ENCODE measurements at regions not wholly inside any gene's neighbourhood (a gene's known extent, or its start where the extent isn't known, plus 50 kb on each side); places are given as distances from the start of the nearest gene placed in this dataset.
A peak's percentile ranks its signal among the peaks of the same experiment; 100 is the strongest.

- H3K79me2 ChIP-seq (ENCODE audit: insufficient read depth, low read length) = no peaks in the 10 kb centered on the region
- H4K20me1 ChIP-seq (ENCODE audit: insufficient read depth, low read length) = no peaks in the 10 kb centered on the region
- H3K9me3 Mint-ChIP-seq (ENCODE audit: unreplicated experiment) = no peaks in the 10 kb centered on the region
- no peaks in the 10 kb centered on the region for H3K36me3 Mint-ChIP-seq (ENCODE audit: low read depth, unreplicated experiment)
- H3K9ac ChIP-seq (ENCODE audit: low read length) = no peak overlapping the region
- H3K36me3 ChIP-seq (ENCODE audit: insufficient read depth, low read length) = no peaks in the 10 kb centered on the region
- H3K4me3 ChIP-seq (ENCODE audit: insufficient read depth, low read depth, low read length) = no peak overlapping the region
- H3K27ac Mint-ChIP-seq (ENCODE audit: unreplicated experiment) = no peak overlapping the region
- no peaks in the 10 kb centered on the region for H3K27me3 ChIP-seq (ENCODE audit: insufficient read depth, low read length)
- TF ChIP-seq CTCF (IDR thresholded peaks at IDR 0.05; ENCODE audit: insufficient read depth, low read depth, low read length) (no peak), EZH2 (IDR thresholded peaks at IDR 0.05; ENCODE audit: insufficient read depth, low read length) (no peak)
- FAIRE-seq = no peak
- H2AFZ ChIP-seq (ENCODE audit: low read depth, low read length) = no peak overlapping the region
- H3K4me3 Mint-ChIP-seq (ENCODE audit: unreplicated experiment) = no peak overlapping the region
- H3K4me1 Mint-ChIP-seq (ENCODE audit: low read depth, unreplicated experiment) = no peaks in the 10 kb centered on the region
- peak; percentile 4 for DNase-seq (ENCODE audit: low read depth)
- H3K4me2 ChIP-seq (ENCODE audit: low read length) = no peak overlapping the region
- H3K27me3 Mint-ChIP-seq (ENCODE audit: low read depth, unreplicated experiment) = no peaks in the 10 kb centered on the region
- no peaks in the 10 kb centered on the region for H3K9me3 ChIP-seq (ENCODE audit: insufficient read depth, low read depth, low read length)
- no peak overlapping the region for H3K27ac ChIP-seq (ENCODE audit: low read depth, low read length)
- H3K4me1 ChIP-seq (ENCODE audit: insufficient read depth, low read length) = no peaks in the 10 kb centered on the region
These were observed 337.9 kb downstream of the FGFR2 start for GRCh38 chr10:121260377-121260776.

DNA sequence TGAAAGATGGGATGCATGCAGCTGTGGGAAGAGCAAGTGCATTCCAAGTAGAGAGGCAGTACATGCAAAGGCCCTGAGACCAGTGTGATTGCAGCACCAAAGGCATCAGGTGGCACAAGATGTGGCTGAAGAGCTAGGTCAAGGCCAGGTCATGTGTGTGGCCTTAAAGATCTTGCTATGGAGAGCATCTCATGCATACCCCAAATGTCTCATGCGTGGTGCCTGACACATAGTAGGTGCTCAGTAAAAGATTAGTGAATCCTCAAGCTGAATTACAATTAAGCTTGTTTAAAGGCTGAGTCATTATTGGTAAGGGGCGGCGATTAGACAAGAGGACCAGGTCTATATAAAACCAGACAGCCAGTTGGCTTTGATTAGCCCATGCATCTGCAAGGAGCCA is 336.6 kb downstream of the FGFR2 start:
- DNase-seq (ENCODE audit: low read depth) = no peak

More for the DNA sequence above, 336.6 kb downstream of the FGFR2 start:
- no peaks in the 10 kb centered on the region for H3K36me3 Mint-ChIP-seq (ENCODE audit: low read depth, unreplicated experiment)
- Histone ChIP-seq H3K9ac (ENCODE audit: low read length) (no peak overlapping the region), H3K79me2 (ENCODE audit: insufficient read depth, low read length) (no peaks in the 10 kb centered on the region), H2AFZ (ENCODE audit: low read depth, low read length) (no peak overlapping the region), H3K4me3 (ENCODE audit: insufficient read depth, low read depth, low read length) (no peak overlapping the region), H4K20me1 (ENCODE audit: insufficient read depth, low read length) (no peaks in the 10 kb centered on the region), H3K27me3 (ENCODE audit: insufficient read depth, low read length) (no peaks in the 10 kb centered on the region), H3K4me1 (ENCODE audit: insufficient read depth, low read length) (no peaks in the 10 kb centered on the region), H3K36me3 (ENCODE audit: insufficient read depth, low read length) (no peaks in the 10 kb centered on the region), H3K9me3 (ENCODE audit: insufficient read depth, low read depth, low read length) (no peaks in the 10 kb centered on the region), H3K27ac (ENCODE audit: low read depth, low read length) (no peak overlapping the region), H3K4me2 (ENCODE audit: low read length) (no peak overlapping the region)
- no peaks in the 10 kb centered on the region for H3K4me1 Mint-ChIP-seq (ENCODE audit: low read depth, unreplicated experiment)
- no peak for TF ChIP-seq CTCF (IDR thresholded peaks at IDR 0.05; ENCODE audit: insufficient read depth, low read depth, low read length)
- no peak for TF ChIP-seq EZH2 (IDR thresholded peaks at IDR 0.05; ENCODE audit: insufficient read depth, low read length)
- no peaks in the 10 kb centered on the region for H3K9me3 Mint-ChIP-seq (ENCODE audit: unreplicated experiment)
- no peak overlapping the region for H3K27ac Mint-ChIP-seq (ENCODE audit: unreplicated experiment)
- FAIRE-seq = no peak
- no peak overlapping the region for H3K4me3 Mint-ChIP-seq (ENCODE audit: unreplicated experiment)
- H3K27me3 Mint-ChIP-seq (ENCODE audit: low read depth, unreplicated experiment) = no peaks in the 10 kb centered on the region

Data from astrocyte (in vitro differentiated cells and primary cell).